GM23248 (cell line): ENCODE measurements at regions not wholly inside any gene's neighbourhood (a gene's known extent, or its start where the extent isn't known, plus 50 kb on each side); places are given as distances from the start of the nearest gene placed in this dataset.

Experiments used
- EZH2 ChIP-seq: fragments of 200-600 bp; sonication (generic); IDR thresholded peaks from 2 replicates; pipeline ENCODE4 v1.6.1; 2018; ENCODE audit warnings: antibody characterized with exemption, mild to moderate bottlenecking; ENCODE audit not compliant: insufficient read depth, poor library complexity, severe bottlenecking
- EZH2phosphoT487 ChIP-seq: fragments of 200-600 bp; sonication (generic); IDR thresholded peaks from 2 replicates; pipeline ENCODE4 v1.6.1; 2018; ENCODE audit warnings: antibody characterized with exemption, moderate library complexity, mild to moderate bottlenecking, low read depth; ENCODE audit not compliant: insufficient read depth

DNA sequence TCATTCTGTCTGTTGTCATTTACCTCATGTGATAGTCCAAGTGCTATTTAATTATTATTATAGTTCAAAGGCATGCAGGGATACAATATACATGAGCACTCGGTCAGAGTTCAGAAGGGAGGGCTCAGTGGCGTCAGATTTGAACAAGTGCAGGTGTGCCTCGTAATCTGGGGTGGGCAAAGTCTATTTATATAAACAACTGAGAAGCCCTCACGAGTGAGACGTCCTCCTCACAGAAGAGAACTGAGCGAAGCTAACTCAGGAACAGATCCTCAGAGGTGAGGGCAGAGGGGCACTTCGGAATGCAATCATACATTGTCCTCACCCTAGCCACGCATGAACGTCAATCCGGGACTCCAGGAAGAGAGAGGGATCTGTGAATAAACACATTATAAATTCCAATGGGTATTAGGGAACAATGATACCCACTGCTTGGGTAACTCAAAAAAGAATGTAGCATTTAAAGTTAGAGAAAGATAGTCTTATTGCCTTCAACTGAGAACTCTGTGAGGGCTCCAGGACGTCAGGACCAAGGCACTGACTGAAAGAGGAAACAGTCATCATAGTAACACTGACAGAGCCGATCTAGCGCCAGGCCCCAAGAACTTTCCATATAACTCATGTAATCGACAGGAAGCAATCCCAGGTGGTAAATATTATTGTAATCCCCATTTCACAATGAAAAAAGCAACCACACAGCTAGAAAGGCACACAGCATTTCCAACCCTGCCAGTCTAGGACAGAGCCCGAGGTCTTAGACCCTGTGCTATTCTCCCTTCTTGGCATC is 127.1 kb upstream of the B3GALT2 start:
- no peak for TF ChIP-seq EZH2
- no peak for TF ChIP-seq EZH2phosphoT487
